Glutamatergic neuron (in vitro differentiated cells): ENCODE measurements at regions not wholly inside any gene's neighbourhood (a gene's known extent, or its start where the extent isn't known, plus 50 kb on each side); places are given as distances from the start of the nearest gene placed in this dataset.
"Not testable (repeated sequence)": the region's sequence is repeated elsewhere in the genome, so short reads cannot be mapped to it uniquely, and the experiment has no call there.

Experiments
- DNase-seq: peaks from one replicate; pipeline ENCODE4 v3.0.0; 2022
- H3K27ac Mint-ChIP-seq: one replicate; pipeline ENCODE4 v1.8.0; 2020; ENCODE audit warnings: mild to moderate bottlenecking, mixed read lengths, inconsistent platforms; ENCODE audit not compliant: unreplicated experiment
- H3K27me3 Mint-ChIP-seq: one replicate; pipeline ENCODE4 v1.8.0; 2020; ENCODE audit warnings: mild to moderate bottlenecking, moderate library complexity, mixed read lengths, inconsistent platforms; ENCODE audit not compliant: unreplicated experiment
- H3K36me3 Mint-ChIP-seq: one replicate; pipeline ENCODE4 v1.8.0; 2020; ENCODE audit warnings: mild to moderate bottlenecking, mixed read lengths, inconsistent platforms; ENCODE audit not compliant: unreplicated experiment
- H3K4me1 Mint-ChIP-seq: one replicate; pipeline ENCODE4 v1.8.0; 2020; ENCODE audit warnings: mild to moderate bottlenecking, low read depth, mixed read lengths, inconsistent platforms; ENCODE audit not compliant: unreplicated experiment
- H3K4me3 Mint-ChIP-seq: one replicate; pipeline ENCODE4 v1.8.0; 2020; ENCODE audit warnings: mild to moderate bottlenecking, mixed read lengths, inconsistent platforms; ENCODE audit not compliant: unreplicated experiment
- H3K9me3 Mint-ChIP-seq: one replicate; pipeline ENCODE4 v1.8.0; 2020; ENCODE audit warnings: mild to moderate bottlenecking, moderate library complexity, mixed read lengths, inconsistent platforms; ENCODE audit not compliant: unreplicated experiment
- TF ChIP-seq, protein P1 (sequence below): fragments of 200-600 bp; sonication (generic); IDR thresholded peaks from one replicate; pipeline ENCODE4 v1.5.0; 2021; ENCODE audit not compliant: partially characterized antibody, unreplicated experiment

DNA sequence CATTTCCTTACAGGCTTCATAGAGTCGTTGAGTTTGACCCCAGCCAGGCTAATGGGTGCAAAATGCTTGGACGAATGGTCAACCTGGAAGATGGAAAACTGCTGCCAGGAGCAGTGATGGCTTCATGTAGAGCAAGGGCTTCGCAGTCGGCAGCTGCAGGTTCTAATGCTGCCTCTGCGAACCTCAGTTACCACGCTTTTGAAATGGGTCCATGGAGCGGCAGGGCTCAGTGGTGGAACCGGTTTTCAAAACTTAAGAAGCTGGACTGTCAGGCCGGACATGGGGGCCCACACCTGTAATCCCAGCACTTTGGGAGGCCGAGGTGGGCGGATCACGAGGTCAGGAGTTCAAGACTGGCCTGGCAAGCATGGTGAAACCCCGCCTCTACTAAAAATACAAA lies 55.9 kb upstream of the PRR5 start:
- TF ChIP-seq, protein P1, sequence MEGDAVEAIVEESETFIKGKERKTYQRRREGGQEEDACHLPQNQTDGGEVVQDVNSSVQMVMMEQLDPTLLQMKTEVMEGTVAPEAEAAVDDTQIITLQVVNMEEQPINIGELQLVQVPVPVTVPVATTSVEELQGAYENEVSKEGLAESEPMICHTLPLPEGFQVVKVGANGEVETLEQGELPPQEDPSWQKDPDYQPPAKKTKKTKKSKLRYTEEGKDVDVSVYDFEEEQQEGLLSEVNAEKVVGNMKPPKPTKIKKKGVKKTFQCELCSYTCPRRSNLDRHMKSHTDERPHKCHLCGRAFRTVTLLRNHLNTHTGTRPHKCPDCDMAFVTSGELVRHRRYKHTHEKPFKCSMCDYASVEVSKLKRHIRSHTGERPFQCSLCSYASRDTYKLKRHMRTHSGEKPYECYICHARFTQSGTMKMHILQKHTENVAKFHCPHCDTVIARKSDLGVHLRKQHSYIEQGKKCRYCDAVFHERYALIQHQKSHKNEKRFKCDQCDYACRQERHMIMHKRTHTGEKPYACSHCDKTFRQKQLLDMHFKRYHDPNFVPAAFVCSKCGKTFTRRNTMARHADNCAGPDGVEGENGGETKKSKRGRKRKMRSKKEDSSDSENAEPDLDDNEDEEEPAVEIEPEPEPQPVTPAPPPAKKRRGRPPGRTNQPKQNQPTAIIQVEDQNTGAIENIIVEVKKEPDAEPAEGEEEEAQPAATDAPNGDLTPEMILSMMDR = no peak
- DNase-seq = no peak
- H3K27me3 Mint-ChIP-seq = peaks cover 3% of the 10 kb centered on the region
- H3K27ac Mint-ChIP-seq = no peak overlapping the region
- no peaks in the 10 kb centered on the region for H3K36me3 Mint-ChIP-seq
- peaks cover 7% of the 10 kb centered on the region for H3K9me3 Mint-ChIP-seq
- H3K4me3 Mint-ChIP-seq = no peak overlapping the region
- H3K4me1 Mint-ChIP-seq = peaks cover 4% of the 10 kb centered on the region

DNA sequence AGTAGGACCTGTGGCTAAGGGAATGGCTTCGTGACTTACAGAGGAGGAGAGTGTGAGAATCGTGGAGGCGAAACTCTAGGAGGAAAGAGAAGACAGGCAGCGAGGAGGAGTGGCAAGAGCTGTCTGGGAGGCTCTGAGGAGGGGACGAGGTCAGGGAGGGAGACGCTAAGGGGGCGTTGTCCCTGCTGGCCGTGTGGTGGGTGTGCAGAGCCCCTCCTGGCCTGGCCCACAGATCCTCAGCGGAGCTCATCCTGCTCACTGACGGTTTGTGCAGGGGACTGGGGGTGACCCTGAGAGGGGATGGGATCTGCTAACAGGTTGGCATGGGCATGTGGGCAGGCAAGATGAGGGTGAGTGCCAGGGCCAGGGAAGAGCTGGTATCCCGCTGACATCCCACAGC lies 56.5 kb upstream of the PRR5 start:
- Mint-ChIP-seq H3K27ac (no peak overlapping the region), H3K27me3 (peaks cover 3% of the 10 kb centered on the region), H3K36me3 (no peaks in the 10 kb centered on the region), H3K9me3 (peaks cover 7% of the 10 kb centered on the region), H3K4me3 (no peak overlapping the region), H3K4me1 (peaks cover 4% of the 10 kb centered on the region)
- DNase-seq = no peak
- TF ChIP-seq, protein P1 = no peak

GRCh38 chr22:44645083-44645482 lies 56.9 kb upstream of the PRR5 start:
- Mint-ChIP-seq H3K9me3 (peaks cover 7% of the 10 kb centered on the region), H3K27ac (no peak overlapping the region), H3K4me3 (no peak overlapping the region), H3K4me1 (peaks cover 4% of the 10 kb centered on the region), H3K27me3 (peaks cover 3% of the 10 kb centered on the region), H3K36me3 (no peaks in the 10 kb centered on the region)
- DNase-seq = no peak
- TF ChIP-seq, protein P1 = no peak

- not testable (repeated sequence) for DNase-seq, H3K27me3 Mint-ChIP-seq, H3K27ac Mint-ChIP-seq, H3K36me3 Mint-ChIP-seq, H3K4me1 Mint-ChIP-seq, H3K4me3 Mint-ChIP-seq, H3K9me3 Mint-ChIP-seq
Observed at GRCh38 chr22:44643526-44644101, 58.4 kb upstream of the PRR5 start.

GRCh38 chr22:44642096-44642644 lies 59.8 kb upstream of the PRR5 start:
- Mint-ChIP-seq H3K9me3 (peaks cover 2% of the 10 kb centered on the region), H3K27ac (no peak overlapping the region), H3K4me3 (no peak overlapping the region), H3K4me1 (no peaks in the 10 kb centered on the region), H3K36me3 (no peaks in the 10 kb centered on the region), H3K27me3 (peaks cover 3% of the 10 kb centered on the region)
- DNase-seq = no peak
- TF ChIP-seq, protein P1 = no peak
